CD4-positive, alpha-beta memory T cell (primary cell): ENCODE measurements at regions not wholly inside any gene's neighbourhood (a gene's known extent, or its start where the extent isn't known, plus 50 kb on each side); places are given as distances from the start of the nearest gene placed in this dataset.

ENCODE experiments used
- CTCF ChIA-PET: fragments of 350-600 bp; sonication (Branson Sonifier 250); formaldehyde crosslinking; loops from one replicate; lab custom pipeline; 2021; ENCODE audit warnings: inconsistent platforms; ENCODE audit not compliant: partially characterized antibody; lab: Charles Lee
- POLR2A ChIA-PET: fragments of 350-600 bp; sonication (Branson Sonifier 250); formaldehyde crosslinking; loops from one replicate; lab custom pipeline; 2021; ENCODE audit not compliant: partially characterized antibody; lab: Charles Lee
- DNase-seq, 5 donors: peaks; one replicate each; pipeline versions ENCODE4 v3.0.0 to v3.0.0-alpha.2; 2020 to 2022; ENCODE audit warnings: mixed read lengths in 1 of 5
- H3K27ac ChIP-seq: one replicate; pipeline ENCODE4 v1.7.0; 2013; ENCODE audit warnings: low read depth, low read length
- H3K27me3 ChIP-seq: 2 replicates; pipeline ENCODE4 v1.7.0; 2013; ENCODE audit warnings: mild to moderate bottlenecking, low read length, moderate library complexity; ENCODE audit not compliant: insufficient read depth
- H3K36me3 ChIP-seq: 2 replicates; pipeline ENCODE4 v1.7.0; 2013; ENCODE audit warnings: mild to moderate bottlenecking, low read length, moderate library complexity; ENCODE audit not compliant: insufficient read depth
- H3K4me1 ChIP-seq: 2 replicates; pipeline ENCODE4 v1.7.0; 2013; ENCODE audit warnings: mild to moderate bottlenecking, low read length, moderate library complexity; ENCODE audit not compliant: insufficient read depth
- H3K4me3 ChIP-seq, 2 donors: one replicate each; pipeline ENCODE4 v1.7.0; 2013; ENCODE audit warnings: low read length in 2 of 2, mild to moderate bottlenecking in 1 of 2
- H3K9me3 ChIP-seq, 2 donors: one replicate each; pipeline ENCODE4 v1.7.0; 2013; ENCODE audit warnings: low read length in 2 of 2, control low read depth in 1 of 2; ENCODE audit not compliant: control insufficient read depth in 1 of 2
- H3K27ac Mint-ChIP-seq, 7 donors: one replicate each; pipeline ENCODE4 v1.8.0; 2020 to 2021; ENCODE audit warnings: mixed read lengths in 7 of 7, mild to moderate bottlenecking in 6 of 7, inconsistent platforms in 3 of 7, moderate library complexity in 3 of 7
- H3K27me3 Mint-ChIP-seq, 2 donors: one replicate each; pipeline ENCODE4 v1.8.0; 2020 to 2021; ENCODE audit warnings: mixed read lengths in 2 of 2
- H3K36me3 Mint-ChIP-seq, 2 donors: one replicate each; pipeline ENCODE4 v1.8.0; 2020 to 2021; ENCODE audit warnings: mixed read lengths in 2 of 2, inconsistent platforms in 1 of 2, mild to moderate bottlenecking in 1 of 2
- H3K4me1 Mint-ChIP-seq, 4 donors: one replicate each; pipeline ENCODE4 v1.8.0; 2020 to 2021; ENCODE audit warnings: mixed read lengths in 4 of 4, mild to moderate bottlenecking in 1 of 4
- H3K4me3 Mint-ChIP-seq, 8 donors: one replicate each; pipeline ENCODE4 v1.8.0; 2020 to 2021; ENCODE audit warnings: mixed read lengths in 8 of 8, mild to moderate bottlenecking in 7 of 8, moderate library complexity in 6 of 8, inconsistent platforms in 3 of 8
- H3K9me3 Mint-ChIP-seq, 8 donors: one replicate each; pipeline ENCODE4 v1.8.0; 2020 to 2021; ENCODE audit warnings: mixed read lengths in 8 of 8, mild to moderate bottlenecking in 5 of 8, inconsistent platforms in 3 of 8, moderate library complexity in 1 of 8
- intact Hi-C: fragments of 100-400 bp; cut with micrococcal nuclease; formaldehyde crosslinking; loops from one replicate; pipeline ENCODE4 v1.15.1; 2023

DNA sequence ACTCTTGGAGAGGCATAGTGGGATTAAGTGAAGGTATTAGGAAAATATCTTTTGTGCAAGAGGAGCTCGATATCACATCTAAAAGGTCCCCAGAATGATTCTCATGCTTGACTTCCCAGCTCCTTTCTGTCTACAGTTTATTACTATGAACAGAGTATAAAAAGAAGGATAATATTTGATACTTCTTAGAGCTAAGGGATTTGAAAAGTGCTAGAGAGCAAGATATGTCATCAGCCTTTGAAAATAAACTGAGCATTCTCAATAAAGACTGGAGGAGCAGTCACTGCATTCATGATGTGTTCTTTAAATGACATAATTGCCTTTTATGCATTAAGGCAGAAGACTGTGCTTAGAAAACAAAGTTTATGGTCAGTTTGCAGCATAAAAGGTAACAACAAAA lies 543.2 kb upstream of the NRXN1 start:
- H3K4me1 ChIP-seq: no peaks in the 10 kb centered on the region
- peaks cover 0 to under 1% of the 10 kb centered on the region in 2 donors for H3K9me3 ChIP-seq
- H3K27ac ChIP-seq: no peak overlapping the region
- Mint-ChIP-seq H3K4me3 (no peak overlapping the region), H3K27me3 (no peaks in the 10 kb centered on the region), H3K9me3 (peaks cover 0 to 10% (median 3%) of the 10 kb centered on the region in 8 donors), H3K36me3 (no peaks in the 10 kb centered on the region), H3K4me1 (no peaks in the 10 kb centered on the region), H3K27ac (no peak overlapping the region)
- H3K27me3 ChIP-seq: no peaks in the 10 kb centered on the region
- no peak overlapping the region for H3K4me3 ChIP-seq
- ChIA-PET POLR2A (no interaction called here), CTCF (no interaction called here)
- no peak for DNase-seq
- H3K36me3 ChIP-seq: no peaks in the 10 kb centered on the region
- intact Hi-C loops: no loop called here

- H3K9me3 Mint-ChIP-seq: peaks cover 0 to 9% (median 4%) of the 10 kb centered on the region in 8 donors
- intact Hi-C loops: no loop called here
- no peaks in the 10 kb centered on the region for H3K27me3 Mint-ChIP-seq
- ChIA-PET POLR2A (no interaction called here), CTCF (no interaction called here)
- no peak for DNase-seq
- no peaks in the 10 kb centered on the region for H3K4me1 Mint-ChIP-seq
- Histone ChIP-seq H3K27me3 (no peaks in the 10 kb centered on the region), H3K36me3 (no peaks in the 10 kb centered on the region), H3K4me3 (no peak overlapping the region), H3K9me3 (no peaks in the 10 kb centered on the region), H3K4me1 (no peaks in the 10 kb centered on the region), H3K27ac (no peak overlapping the region)
- no peak overlapping the region for H3K4me3 Mint-ChIP-seq
- no peaks in the 10 kb centered on the region for H3K36me3 Mint-ChIP-seq
- H3K27ac Mint-ChIP-seq: no peak overlapping the region
These were observed 527.1 kb upstream of the NRXN1 start for GRCh38 chr2:51559026-51559425.

- H3K4me1 Mint-ChIP-seq: no peaks in the 10 kb centered on the region
- H3K36me3 Mint-ChIP-seq: no peaks in the 10 kb centered on the region
- no peaks in the 10 kb centered on the region for H3K27me3 ChIP-seq
- ChIA-PET CTCF (no interaction called here), POLR2A (no interaction called here)
- H3K4me3 ChIP-seq: no peak overlapping the region
- H3K27ac ChIP-seq: no peak overlapping the region
- H3K27ac Mint-ChIP-seq: no peak overlapping the region
- peaks cover 0 to 15% (median 5%) of the 10 kb centered on the region in 8 donors for H3K9me3 Mint-ChIP-seq
- no peak overlapping the region for H3K4me3 Mint-ChIP-seq
- DNase-seq: no peak
- intact Hi-C loops: no loop called here
- no peaks in the 10 kb centered on the region for H3K4me1 ChIP-seq
- no peaks in the 10 kb centered on the region for H3K36me3 ChIP-seq
- no peaks in the 10 kb centered on the region for H3K9me3 ChIP-seq
- H3K27me3 Mint-ChIP-seq: no peaks in the 10 kb centered on the region
These were observed 521.5 kb upstream of the NRXN1 start for GRCh38 chr2:51553476-51553875.

- H3K27ac Mint-ChIP-seq: no peak overlapping the region
- Histone ChIP-seq H3K27ac (no peak overlapping the region), H3K27me3 (no peaks in the 10 kb centered on the region), H3K4me3 (no peak overlapping the region), H3K9me3 (no peaks in the 10 kb centered on the region), H3K4me1 (no peaks in the 10 kb centered on the region), H3K36me3 (no peaks in the 10 kb centered on the region)
- ChIA-PET POLR2A (no interaction called here), CTCF (no interaction called here)
- no peaks in the 10 kb centered on the region for H3K27me3 Mint-ChIP-seq
- intact Hi-C loops: no loop called here
- H3K36me3 Mint-ChIP-seq: no peaks in the 10 kb centered on the region
- no peaks in the 10 kb centered on the region for H3K4me1 Mint-ChIP-seq
- H3K9me3 Mint-ChIP-seq: peaks cover 2 to 32% (median 10%) of the 10 kb centered on the region in 8 donors
- no peak overlapping the region for H3K4me3 Mint-ChIP-seq
- no peak for DNase-seq
These were observed 503.8 kb upstream of the NRXN1 start for GRCh38 chr2:51535763-51536162.

- POLR2A ChIA-PET: no interaction called here
- no peaks in the 10 kb centered on the region for H3K9me3 ChIP-seq
- peaks cover 0 to 27% (median 8%) of the 10 kb centered on the region in 8 donors for H3K9me3 Mint-ChIP-seq
These were observed 502.2 kb upstream of the NRXN1 start for GRCh38 chr2:51534166-51534565.

GRCh38 chr2:51528156-51528555 lies 496.2 kb upstream of the NRXN1 start:
- peaks cover 4 to 12% (median 7%) of the 10 kb centered on the region in 8 donors for H3K9me3 Mint-ChIP-seq
- no peak for DNase-seq
- H3K36me3 Mint-ChIP-seq: no peaks in the 10 kb centered on the region
- CTCF ChIA-PET: no interaction called here
- no peaks in the 10 kb centered on the region for H3K27me3 ChIP-seq
- no peak overlapping the region for H3K4me3 ChIP-seq
- H3K36me3 ChIP-seq: no peaks in the 10 kb centered on the region
- peaks cover 0 to 4% of the 10 kb centered on the region in 2 donors for H3K9me3 ChIP-seq
- H3K4me1 ChIP-seq: no peaks in the 10 kb centered on the region
- POLR2A ChIA-PET: no interaction called here
- no peak overlapping the region for H3K27ac Mint-ChIP-seq
- intact Hi-C loops: no loop called here
- H3K4me3 Mint-ChIP-seq: no peak overlapping the region
- no peak overlapping the region for H3K27ac ChIP-seq
- H3K4me1 Mint-ChIP-seq: no peaks in the 10 kb centered on the region
- H3K27me3 Mint-ChIP-seq: no peaks in the 10 kb centered on the region

More at GRCh38 chr2:51534166-51534565, 502.2 kb upstream of the NRXN1 start:
- intact Hi-C loops: no loop called here
- Histone ChIP-seq H3K27ac (no peak overlapping the region), H3K27me3 (no peaks in the 10 kb centered on the region), H3K4me1 (no peaks in the 10 kb centered on the region), H3K4me3 (no peak overlapping the region), H3K36me3 (no peaks in the 10 kb centered on the region)
- DNase-seq: no peak
- Mint-ChIP-seq H3K27ac (no peak overlapping the region), H3K36me3 (no peaks in the 10 kb centered on the region), H3K4me1 (no peaks in the 10 kb centered on the region), H3K27me3 (no peaks in the 10 kb centered on the region), H3K4me3 (no peak overlapping the region)
- CTCF ChIA-PET: no interaction called here

DNA sequence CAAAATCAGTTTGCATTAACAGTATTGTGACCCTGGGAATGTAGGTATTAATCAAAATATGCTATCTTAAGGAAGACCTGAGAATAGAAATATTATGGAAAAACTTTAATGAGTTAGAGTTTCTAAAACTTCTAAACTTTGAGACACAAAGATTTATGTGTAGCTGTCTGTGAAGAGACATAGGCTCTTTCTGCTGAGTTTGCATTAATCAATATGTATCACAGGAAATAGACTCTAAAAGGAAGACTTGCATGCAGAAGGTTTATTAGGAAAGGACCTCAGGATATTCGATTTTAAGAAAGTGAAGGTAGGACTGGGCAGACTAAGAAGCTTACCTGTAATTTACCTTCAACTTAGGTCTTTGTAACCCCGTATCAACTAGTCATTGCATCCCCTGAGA lies 494.8 kb upstream of the NRXN1 start:
- Mint-ChIP-seq H3K27me3 (no peaks in the 10 kb centered on the region), H3K4me1 (no peaks in the 10 kb centered on the region), H3K9me3 (peaks cover 4 to 12% (median 7%) of the 10 kb centered on the region in 8 donors), H3K4me3 (no peak overlapping the region), H3K27ac (no peak overlapping the region), H3K36me3 (no peaks in the 10 kb centered on the region)
- POLR2A ChIA-PET: no interaction called here
- Histone ChIP-seq H3K27ac (no peak overlapping the region), H3K27me3 (no peaks in the 10 kb centered on the region), H3K9me3 (peaks cover 0 to 4% of the 10 kb centered on the region in 2 donors), H3K36me3 (no peaks in the 10 kb centered on the region), H3K4me3 (no peak overlapping the region), H3K4me1 (no peaks in the 10 kb centered on the region)
- intact Hi-C loops: no loop called here
- DNase-seq: no peak
- CTCF ChIA-PET: no interaction called here

- no peak overlapping the region for H3K4me3 Mint-ChIP-seq
- Histone ChIP-seq H3K9me3 (no peaks in the 10 kb centered on the region), H3K27me3 (no peaks in the 10 kb centered on the region), H3K27ac (no peak overlapping the region), H3K36me3 (no peaks in the 10 kb centered on the region), H3K4me1 (no peaks in the 10 kb centered on the region), H3K4me3 (no peak overlapping the region)
- H3K4me1 Mint-ChIP-seq: no peaks in the 10 kb centered on the region
- no peak overlapping the region for H3K27ac Mint-ChIP-seq
- CTCF ChIA-PET: no interaction called here
- intact Hi-C loops: no loop called here
- no peaks in the 10 kb centered on the region for H3K36me3 Mint-ChIP-seq
- peaks cover 0 to 10% (median 3%) of the 10 kb centered on the region in 8 donors for H3K9me3 Mint-ChIP-seq
- no peak for DNase-seq
- POLR2A ChIA-PET: no interaction called here
- H3K27me3 Mint-ChIP-seq: no peaks in the 10 kb centered on the region
These were observed 484.7 kb upstream of the NRXN1 start for GRCh38 chr2:51516667-51517066.
